ENCODE measurements at regions not wholly inside any gene's neighbourhood (a gene's known extent, or its start where the extent isn't known, plus 50 kb on each side); places are given as distances from the start of the nearest gene placed in this dataset.

DNA sequence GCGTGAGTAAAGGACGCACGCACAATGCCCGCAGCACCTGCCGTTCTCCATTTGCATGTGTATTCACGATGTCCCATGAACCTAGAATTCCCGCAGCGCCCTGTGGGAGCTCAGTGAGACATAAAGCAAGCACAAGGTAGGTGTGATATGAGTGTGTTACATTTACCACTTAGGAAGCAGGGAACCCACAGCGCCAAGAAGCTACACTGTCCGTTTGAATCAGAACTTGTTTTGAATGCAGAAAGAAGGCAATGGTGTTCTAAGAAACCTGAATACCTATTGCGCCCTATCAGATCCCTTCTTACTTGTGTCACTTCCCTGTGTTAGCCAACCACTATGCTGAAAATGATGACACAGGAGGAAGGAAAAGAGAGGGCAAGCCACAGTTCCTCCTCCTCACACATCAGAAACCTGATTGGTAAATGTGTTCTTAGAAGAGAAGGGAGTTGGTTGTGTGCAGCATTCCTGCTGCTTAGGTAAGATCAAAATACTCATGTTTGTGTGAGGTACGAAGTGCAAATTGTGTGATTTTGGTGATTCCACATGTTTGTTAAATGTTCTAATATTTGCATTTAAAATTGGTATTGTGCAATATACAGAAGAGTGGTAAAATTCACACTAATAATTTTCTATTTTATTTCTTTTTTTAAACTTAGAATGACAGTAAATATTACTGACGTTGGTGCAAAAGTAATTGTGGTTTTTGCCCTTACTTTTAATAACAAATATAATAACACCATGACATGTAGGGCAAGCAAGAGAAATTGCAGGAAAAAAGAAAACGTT is 185.4 kb downstream of the SEC23IP start:
- no peaks in the 10 kb centered on the region for H3K36me3 ChIP-seq
- no peak for DNase-seq
- TF ChIP-seq CTCF (IDR thresholded peaks at IDR 0.05 in 8 of 11, conservative IDR thresholded peaks at IDR 0.05 in 3 of 11), result no peak
- no peak for TF ChIP-seq POLR2AphosphoS5 (IDR thresholded peaks at IDR 0.05)
- no peak for TF ChIP-seq POLR2A (IDR thresholded peaks at IDR 0.05)
- H3K27me3 ChIP-seq (replicated peaks in 1 of 7), result peaks cover 0 to 26% (median 0%) of the 10 kb centered on the region in 7 donors
- intact Hi-C loops (cut with DNase I; ENCODE audit: low total_unique reads), result no loop called here
- H3K9me3 ChIP-seq, result peaks cover 0 to 10% (median 2%) of the 10 kb centered on the region in 8 donors
- no peaks in the 10 kb centered on the region for H3K4me1 ChIP-seq
- H3K27ac ChIP-seq, result no peak overlapping the region
- 46 to 66% (median 54%) methylated on average over 14 of the region's 14 CpGs for WGBS, 5 donors
- H3K4me3 ChIP-seq, result no peak overlapping the region

GRCh38 chr10:120085096-120085796 is 192.7 kb downstream of the SEC23IP start:
- intact Hi-C loops (cut with DNase I; ENCODE audit: low total_unique reads), result no loop called here
- no peak for DNase-seq

DNA sequence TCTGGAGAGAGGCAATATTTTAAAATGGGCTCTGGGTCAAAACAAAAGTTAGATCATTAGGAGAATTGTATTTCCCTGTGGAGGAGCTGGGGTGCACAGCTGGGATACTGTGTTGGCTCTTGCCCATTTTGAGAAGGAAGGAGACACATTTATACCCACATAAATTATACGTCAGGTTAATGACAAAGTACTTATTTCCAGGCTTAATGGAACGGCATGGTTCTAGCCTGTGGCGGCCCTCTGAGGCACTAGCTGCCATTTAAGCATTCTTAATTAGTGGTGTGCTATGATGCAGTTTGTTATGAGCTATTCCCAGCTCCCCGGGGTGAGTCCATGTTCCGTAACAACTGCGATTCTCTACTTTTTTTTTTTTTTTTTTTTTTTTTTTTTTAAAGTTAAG is 193.5 kb downstream of the SEC23IP start:
- Histone ChIP-seq H3K4me3 (no peak overlapping the region), H3K9me3 (peaks cover 0 to 11% (median 0%) of the 10 kb centered on the region in 8 donors), H3K27ac (no peak overlapping the region), H3K4me1 (no peaks in the 10 kb centered on the region), H3K36me3 (no peaks in the 10 kb centered on the region), H3K27me3 (replicated peaks in 1 of 7) (peaks cover 0 to 8% (median 0%) of the 10 kb centered on the region in 7 donors)
- DNase-seq, result no peak
- intact Hi-C loops (cut with DNase I; ENCODE audit: low total_unique reads), result no loop called here
- TF ChIP-seq CTCF (IDR thresholded peaks at IDR 0.05 in 8 of 11, conservative IDR thresholded peaks at IDR 0.05 in 3 of 11), result no peak
- no peak for TF ChIP-seq POLR2A (IDR thresholded peaks at IDR 0.05)
- no peak for TF ChIP-seq POLR2AphosphoS5 (IDR thresholded peaks at IDR 0.05)
- 61 to 91% (median 75%) methylated on average over 6 of the region's 6 CpGs for WGBS, 5 donors

More at GRCh38 chr10:120085096-120085796, 192.7 kb downstream of the SEC23IP start:
- no peak for TF ChIP-seq POLR2A (IDR thresholded peaks at IDR 0.05)
- TF ChIP-seq CTCF (IDR thresholded peaks at IDR 0.05 in 8 of 11, conservative IDR thresholded peaks at IDR 0.05 in 3 of 11), result no peak
- no peak for TF ChIP-seq POLR2AphosphoS5 (IDR thresholded peaks at IDR 0.05)
- peaks cover 0 to 11% (median 0%) of the 10 kb centered on the region in 8 donors for H3K9me3 ChIP-seq
- no peaks in the 10 kb centered on the region for H3K36me3 ChIP-seq
- no peak overlapping the region for H3K27ac ChIP-seq
- H3K4me1 ChIP-seq, result no peaks in the 10 kb centered on the region
- H3K27me3 ChIP-seq (replicated peaks in 1 of 7), result peaks cover 0 to 8% (median 0%) of the 10 kb centered on the region in 7 donors
- H3K4me3 ChIP-seq, result no peak overlapping the region
- WGBS, 5 donors, result 45 to 55% (median 47%) methylated on average over 5 of the region's 5 CpGs

GRCh38 chr10:120087109-120087508 is 194.6 kb downstream of the SEC23IP start:
- no peak overlapping the region for H3K4me3 ChIP-seq
- TF ChIP-seq CTCF (IDR thresholded peaks at IDR 0.05 in 8 of 11, conservative IDR thresholded peaks at IDR 0.05 in 3 of 11) (no peak), POLR2A (IDR thresholded peaks at IDR 0.05) (no peak), POLR2AphosphoS5 (IDR thresholded peaks at IDR 0.05) (no peak)
- intact Hi-C loops (cut with DNase I; ENCODE audit: low total_unique reads), result no loop called here
- DNase-seq, result no peak
- H3K36me3 ChIP-seq, result no peaks in the 10 kb centered on the region
- 63 to 79% (median 69%) methylated on average over 3 of the region's 3 CpGs for WGBS, 5 donors
- no peaks in the 10 kb centered on the region for H3K4me1 ChIP-seq
- H3K27me3 ChIP-seq (replicated peaks in 1 of 7), result peaks cover 0 to 8% (median 0%) of the 10 kb centered on the region in 7 donors
- H3K27ac ChIP-seq, result no peak overlapping the region
- peaks cover 0 to 11% (median 0%) of the 10 kb centered on the region in 8 donors for H3K9me3 ChIP-seq
